MM.1S (cell line): ENCODE measurements at regions not wholly inside any gene's neighbourhood (a gene's known extent, or its start where the extent isn't known, plus 50 kb on each side); places are given as distances from the start of the nearest gene placed in this dataset.

Experiments used
- DNase-seq: peaks from one replicate; pipeline ENCODE4 v3.0.0-alpha.2; 2015
- H2AFZ ChIP-seq: fragments of 300-600 bp; sonication (generic); 2 replicates; pipeline ENCODE4 v1.6.0; 2016; ENCODE audit warnings: antibody characterized with exemption, low read length
- H3F3A ChIP-seq: fragments of 300-600 bp; sonication (generic); 2 replicates; pipeline ENCODE4 v1.6.1; 2016; ENCODE audit warnings: mild to moderate bottlenecking, antibody characterized with exemption, low read length, moderate library complexity, mixed read lengths; ENCODE audit not compliant: insufficient read depth
- H3K27ac ChIP-seq: fragments of 300-600 bp; sonication (generic); 2 replicates; pipeline ENCODE4 v1.5.1; 2016; ENCODE audit warnings: mild to moderate bottlenecking, low read length
- H3K27me3 ChIP-seq: fragments of 300-600 bp; sonication (generic); replicated peaks from 2 replicates; pipeline ENCODE4 v1.6.0; 2016; ENCODE audit warnings: low read length; ENCODE audit not compliant: insufficient read depth
- H3K36me3 ChIP-seq: fragments of 300-600 bp; sonication (generic); replicated peaks from 2 replicates; pipeline ENCODE4 v1.6.1; 2016; ENCODE audit warnings: mild to moderate bottlenecking, low read length, mixed read lengths; ENCODE audit not compliant: insufficient read depth
- H3K4me1 ChIP-seq: fragments of 300-600 bp; sonication (generic); 2 replicates; pipeline ENCODE4 v1.6.1; 2016; ENCODE audit warnings: low read length, mixed read lengths
- H3K4me2 ChIP-seq: fragments of 300-600 bp; sonication (generic); 2 replicates; pipeline ENCODE4 v1.6.0; 2016; ENCODE audit warnings: low read depth, low read length
- H3K4me3 ChIP-seq: fragments of 300-600 bp; sonication (generic); 2 replicates; pipeline ENCODE4 v1.5.1; 2016; ENCODE audit warnings: low read length, mixed read lengths
- H3K79me2 ChIP-seq: fragments of 300-600 bp; sonication (generic); 2 replicates; pipeline ENCODE4 v1.6.1; 2016; ENCODE audit warnings: mixed run types, low read length, mixed read lengths
- H3K9ac ChIP-seq: fragments of 300-600 bp; sonication (generic); 2 replicates; pipeline ENCODE4 v1.6.1; 2016; ENCODE audit warnings: low read length, mixed read lengths
- H3K9me2 ChIP-seq: fragments of 300-600 bp; sonication (generic); replicated peaks from 2 replicates; pipeline ENCODE4 v1.6.1; 2016; ENCODE audit warnings: mild to moderate bottlenecking, low read length, mixed read lengths; ENCODE audit not compliant: insufficient read depth
- H3K9me3 ChIP-seq: fragments of 300-600 bp; sonication (generic); replicated peaks from 2 replicates; pipeline ENCODE4 v1.6.1; 2016; ENCODE audit warnings: mild to moderate bottlenecking, low read length, mixed read lengths; ENCODE audit not compliant: insufficient read depth
- H4K20me1 ChIP-seq: fragments of 300-600 bp; sonication (generic); 2 replicates; pipeline ENCODE4 v1.6.1; 2016; ENCODE audit warnings: mild to moderate bottlenecking, low read length, moderate library complexity, mixed read lengths; ENCODE audit not compliant: insufficient read depth
- EZH2 ChIP-seq: fragments of 300-600 bp; sonication (generic); optimal IDR thresholded peaks from 2 replicates; pipeline ENCODE3; 2017; ENCODE audit warnings: low read depth, mild to moderate bottlenecking, antibody characterized with exemption, low read length, mixed read lengths
- EZH2phosphoT487 ChIP-seq: fragments of 300-600 bp; sonication (generic); IDR thresholded peaks from 2 replicates; pipeline ENCODE4 v1.6.1; 2018; ENCODE audit warnings: antibody characterized with exemption, low read length
- TF ChIP-seq, protein P1 (sequence below): fragments of 300-600 bp; sonication (generic); IDR thresholded peaks from 2 replicates; pipeline ENCODE4 v1.5.1; 2016; ENCODE audit warnings: antibody characterized with exemption, low read length, mixed read lengths

DNA sequence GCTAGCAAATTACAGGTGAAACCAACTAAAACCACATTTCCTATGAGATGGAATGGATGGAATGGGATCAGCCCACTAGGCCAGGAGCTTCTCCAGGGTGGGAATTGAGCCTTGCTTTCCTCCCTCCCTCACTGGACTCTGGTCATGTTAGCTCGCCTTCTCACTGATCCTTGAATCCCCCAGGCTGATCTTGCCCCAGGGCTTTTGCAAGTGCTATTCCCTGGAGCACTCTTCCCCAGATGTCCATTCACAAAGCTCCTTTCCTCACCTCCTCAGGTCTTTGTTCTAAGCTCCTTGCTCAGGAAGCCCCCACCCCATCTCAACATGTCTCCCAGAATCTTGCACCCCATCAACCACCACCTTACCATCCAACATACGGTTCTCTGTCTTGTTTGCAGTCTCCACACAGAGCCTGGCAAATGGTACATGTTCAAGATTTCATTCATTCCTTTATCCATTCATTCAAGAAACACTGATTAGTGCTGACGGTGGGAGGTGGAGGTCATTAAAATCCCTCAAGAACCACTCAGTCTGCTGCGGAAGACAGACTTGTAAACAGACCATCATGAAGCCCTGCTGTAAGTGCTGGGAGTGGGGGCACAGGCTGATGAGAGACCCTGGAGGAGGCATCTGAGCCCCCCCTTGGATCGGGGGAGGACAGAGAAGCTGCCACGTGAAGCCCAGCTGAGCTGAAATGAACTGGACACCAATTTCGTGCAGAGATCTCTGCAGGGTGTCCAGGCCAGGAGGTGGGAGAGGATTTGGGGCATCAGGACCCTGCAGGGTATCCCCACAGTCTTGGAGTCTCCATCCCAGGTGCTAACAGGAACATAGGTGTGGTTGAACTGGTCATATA is 141.7 kb downstream of the BARX1 start:
- Histone ChIP-seq H3K36me3 (no peaks in the 10 kb centered on the region), H3K4me1 (no peaks in the 10 kb centered on the region), H3K9me3 (no peaks in the 10 kb centered on the region), H3K4me2 (no peak overlapping the region), H3F3A (no peaks in the 10 kb centered on the region), H3K27me3 (no peaks in the 10 kb centered on the region), H3K27ac (no peak overlapping the region), H2AFZ (no peak overlapping the region), H3K9ac (no peak overlapping the region), H4K20me1 (no peaks in the 10 kb centered on the region), H3K79me2 (no peaks in the 10 kb centered on the region), H3K9me2 (no peaks in the 10 kb centered on the region), H3K4me3 (no peak overlapping the region)
- DNase-seq: no peak
- TF ChIP-seq EZH2phosphoT487: no peak
- no peak for TF ChIP-seq EZH2
- TF ChIP-seq, protein P1, sequence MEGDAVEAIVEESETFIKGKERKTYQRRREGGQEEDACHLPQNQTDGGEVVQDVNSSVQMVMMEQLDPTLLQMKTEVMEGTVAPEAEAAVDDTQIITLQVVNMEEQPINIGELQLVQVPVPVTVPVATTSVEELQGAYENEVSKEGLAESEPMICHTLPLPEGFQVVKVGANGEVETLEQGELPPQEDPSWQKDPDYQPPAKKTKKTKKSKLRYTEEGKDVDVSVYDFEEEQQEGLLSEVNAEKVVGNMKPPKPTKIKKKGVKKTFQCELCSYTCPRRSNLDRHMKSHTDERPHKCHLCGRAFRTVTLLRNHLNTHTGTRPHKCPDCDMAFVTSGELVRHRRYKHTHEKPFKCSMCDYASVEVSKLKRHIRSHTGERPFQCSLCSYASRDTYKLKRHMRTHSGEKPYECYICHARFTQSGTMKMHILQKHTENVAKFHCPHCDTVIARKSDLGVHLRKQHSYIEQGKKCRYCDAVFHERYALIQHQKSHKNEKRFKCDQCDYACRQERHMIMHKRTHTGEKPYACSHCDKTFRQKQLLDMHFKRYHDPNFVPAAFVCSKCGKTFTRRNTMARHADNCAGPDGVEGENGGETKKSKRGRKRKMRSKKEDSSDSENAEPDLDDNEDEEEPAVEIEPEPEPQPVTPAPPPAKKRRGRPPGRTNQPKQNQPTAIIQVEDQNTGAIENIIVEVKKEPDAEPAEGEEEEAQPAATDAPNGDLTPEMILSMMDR: no peak

DNA sequence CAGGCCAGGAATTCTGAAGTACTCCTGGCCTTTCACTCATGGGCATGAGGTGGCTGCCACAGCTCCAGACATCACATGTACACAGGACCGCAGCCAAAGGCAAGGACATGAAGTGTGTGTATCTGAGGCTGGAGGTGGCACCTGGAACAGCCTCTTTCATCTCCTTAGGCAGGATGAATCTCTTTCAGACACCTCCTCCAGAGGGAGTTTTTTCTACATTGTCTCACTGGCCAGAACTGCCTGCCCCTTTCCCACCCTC is 142.8 kb downstream of the BARX1 start:
- Histone ChIP-seq H3K36me3 (no peaks in the 10 kb centered on the region), H3K4me3 (no peak overlapping the region), H3K9ac (no peak overlapping the region), H3K4me1 (no peaks in the 10 kb centered on the region), H3K9me3 (no peaks in the 10 kb centered on the region), H3K4me2 (no peak overlapping the region), H3K27ac (no peak overlapping the region), H4K20me1 (no peaks in the 10 kb centered on the region), H3F3A (no peaks in the 10 kb centered on the region), H3K79me2 (no peaks in the 10 kb centered on the region), H3K27me3 (no peaks in the 10 kb centered on the region), H3K9me2 (no peaks in the 10 kb centered on the region), H2AFZ (no peak overlapping the region)
- TF ChIP-seq EZH2phosphoT487 (no peak), EZH2 (no peak)
- TF ChIP-seq, protein P1: no peak
- DNase-seq: no peak

DNA sequence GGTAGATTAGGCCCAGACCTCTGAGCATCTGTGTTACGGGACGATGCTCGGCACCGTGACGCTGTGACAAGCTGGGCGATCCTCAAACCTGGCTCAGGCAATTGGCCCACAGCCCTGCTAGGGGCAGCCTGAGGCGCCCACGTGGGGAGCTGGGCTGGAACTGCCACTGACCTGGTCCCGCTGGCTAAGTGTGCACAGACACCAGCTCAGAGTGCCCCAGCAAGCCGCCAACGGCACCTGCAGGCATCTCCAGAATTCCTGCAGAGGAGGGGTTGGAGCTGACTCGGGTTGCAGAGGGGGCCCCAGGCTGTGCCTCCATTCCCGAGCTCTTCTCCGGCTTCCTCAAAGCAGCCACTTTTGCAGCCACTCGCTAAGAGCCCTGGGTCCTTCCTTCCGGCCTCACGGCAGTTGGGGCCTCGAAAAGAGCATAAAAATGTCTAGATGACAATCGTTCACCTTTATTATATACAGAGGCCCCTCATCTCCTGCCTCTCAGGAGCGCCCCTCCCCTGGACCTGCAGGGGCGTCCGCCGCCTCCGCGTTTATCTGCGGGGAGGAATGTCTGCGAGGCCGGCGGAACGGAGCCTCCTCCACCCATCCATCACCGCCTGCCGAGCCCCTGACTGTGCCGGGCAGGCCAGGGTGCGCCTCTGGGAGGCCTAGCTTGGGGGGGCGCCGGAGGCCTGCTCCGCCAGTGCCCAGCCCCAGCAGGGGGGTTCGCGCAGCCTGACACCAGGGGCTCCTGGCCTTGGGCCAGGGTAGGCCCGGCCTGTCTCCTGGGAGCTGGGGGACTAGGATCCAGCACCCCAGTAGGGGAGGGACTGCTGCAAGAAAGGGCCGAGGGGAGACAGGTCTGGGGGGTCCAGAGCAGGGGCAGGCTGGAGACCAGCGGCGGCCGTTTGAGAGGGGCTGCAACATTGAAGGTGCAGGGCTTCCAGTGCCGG is 144.9 kb downstream of the BARX1 start:
- no peak for DNase-seq
- H3K4me2 ChIP-seq: no peak overlapping the region
- H3K9me2 ChIP-seq: no peaks in the 10 kb centered on the region
- no peaks in the 10 kb centered on the region for H3K9me3 ChIP-seq
- H3F3A ChIP-seq: no peaks in the 10 kb centered on the region
- no peaks in the 10 kb centered on the region for H3K36me3 ChIP-seq
- no peak overlapping the region for H3K27ac ChIP-seq
- H3K4me1 ChIP-seq: no peaks in the 10 kb centered on the region
- no peaks in the 10 kb centered on the region for H3K27me3 ChIP-seq
- no peaks in the 10 kb centered on the region for H4K20me1 ChIP-seq
- H3K4me3 ChIP-seq: no peak overlapping the region
- H3K9ac ChIP-seq: no peak overlapping the region
- H3K79me2 ChIP-seq: no peaks in the 10 kb centered on the region
- TF ChIP-seq EZH2 (no peak), EZH2phosphoT487 (no peak)
- TF ChIP-seq, protein P1: no peak
- no peak overlapping the region for H2AFZ ChIP-seq
